ENCODE measurements at regions not wholly inside any gene's neighbourhood (a gene's known extent, or its start where the extent isn't known, plus 50 kb on each side); places are given as distances from the start of the nearest gene placed in this dataset.
A peak's percentile ranks its signal among the peaks of the same experiment; 100 is the strongest.

DNA sequence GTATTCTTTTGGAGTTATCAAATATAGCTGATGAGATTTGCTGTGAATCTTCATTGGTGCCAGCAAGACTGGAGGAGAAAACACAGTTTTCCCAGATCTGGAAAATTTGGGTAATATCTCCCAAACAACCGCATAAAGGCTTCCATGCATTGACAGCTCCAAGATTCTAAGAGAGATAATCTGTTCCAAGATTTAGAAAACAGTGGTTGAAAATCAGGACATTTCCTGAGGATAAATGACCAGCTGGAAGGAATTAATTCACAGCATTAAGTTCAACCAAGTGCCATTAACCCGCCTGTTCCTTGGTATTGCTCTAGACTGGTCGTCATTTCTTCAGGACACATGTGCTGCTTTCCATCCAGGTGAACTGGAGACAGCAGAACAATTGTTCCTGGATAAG lies 147.9 kb upstream of the PRICKLE1 start:
- Histone ChIP-seq H2AFZ (ENCODE audit: control insufficient read depth, low read length) (no peak overlapping the region), H3K9ac (ENCODE audit: control insufficient read depth, extremely low read depth, insufficient read depth, low read length) (no peak overlapping the region), H3K9me1 (ENCODE audit: control insufficient read depth, extremely low read depth, insufficient read depth, low read length) (no peaks in the 10 kb centered on the region), H3K27ac (ENCODE audit: control insufficient read depth, insufficient read depth, low read length) (no peak overlapping the region), H3K79me2 (ENCODE audit: control insufficient read depth, insufficient read depth, low read length) (no peaks in the 10 kb centered on the region), H4K20me1 (ENCODE audit: control insufficient read depth, extremely low read depth, insufficient read depth, low read length) (no peaks in the 10 kb centered on the region), H3K27me3 (ENCODE audit: control insufficient read depth, extremely low read depth, insufficient read depth, low read length) (no peaks in the 10 kb centered on the region), H3K4me1 (ENCODE audit: control insufficient read depth, extremely low read depth, insufficient read depth, low read length) (peaks cover 10% of the 10 kb centered on the region), H3K36me3 (ENCODE audit: control insufficient read depth in 2 of 2, extremely low read depth in 1 of 2, insufficient read depth in 2 of 2, low read length in 2 of 2) (no peaks in the 10 kb centered on the region), H3K9me3 (ENCODE audit: control insufficient read depth, low read depth, low read length) (no peaks in the 10 kb centered on the region), H3K4me2 (ENCODE audit: control insufficient read depth, extremely low read depth, insufficient read depth, low read depth, low read length) (no peak overlapping the region), H3K4me3 (ENCODE audit: control insufficient read depth in 2 of 3, extremely low read depth in 1 of 3, insufficient read depth in 2 of 3, low read depth in 1 of 3, low read length in 3 of 3) (no peak overlapping the region)
- TF ChIP-seq CTCF (optimal IDR thresholded peaks at IDR 0.05 in 1 of 3, IDR thresholded peaks at IDR 0.05 in 1 of 3, conservative IDR thresholded peaks at IDR 0.05 in 1 of 3; ENCODE audit: extremely low read depth in 1 of 3, insufficient read depth in 2 of 3, low read length in 3 of 3), result no peak
- TF ChIP-seq EZH2 (IDR thresholded peaks at IDR 0.05; ENCODE audit: low read length), result no peak
- DNase-seq (ENCODE audit: low read depth, low spot score) (no peak), FAIRE-seq (no peak)
- dilution Hi-C loops (cut with MboI; ENCODE audit: extremely low pct_ligation_motif_present, low sequenced_read_pairs), result no loop called here

DNA sequence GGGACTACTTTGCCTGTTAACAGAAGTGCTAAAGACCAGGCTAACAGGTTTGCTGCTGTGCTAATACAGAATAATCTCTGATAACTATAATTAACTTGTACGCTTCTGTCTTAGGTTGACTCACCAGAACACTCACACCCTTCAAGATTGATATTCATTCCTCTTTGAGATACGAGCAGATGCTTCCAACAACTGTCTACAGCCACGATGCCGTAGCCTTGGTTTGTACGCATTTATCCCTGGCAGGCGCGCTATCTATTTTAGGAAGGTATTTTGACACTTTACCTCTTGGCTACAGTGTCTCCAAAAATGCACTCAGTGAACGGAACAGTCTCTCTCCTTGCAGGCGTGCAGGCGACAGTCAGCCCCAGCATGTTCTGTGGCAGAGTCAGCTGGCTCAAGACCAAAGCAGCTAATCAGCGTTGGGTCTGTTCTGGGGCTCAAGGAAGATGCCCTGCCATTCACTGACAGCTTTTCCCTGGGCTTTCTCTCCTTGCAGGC lies 146.4 kb upstream of the PRICKLE1 start:
- Histone ChIP-seq H3K9me3 (ENCODE audit: control insufficient read depth, low read depth, low read length) (no peaks in the 10 kb centered on the region), H2AFZ (ENCODE audit: control insufficient read depth, low read length) (peak overlapping the region; percentile 14), H3K36me3 (ENCODE audit: control insufficient read depth in 2 of 2, extremely low read depth in 1 of 2, insufficient read depth in 2 of 2, low read length in 2 of 2) (no peaks in the 10 kb centered on the region), H3K79me2 (ENCODE audit: control insufficient read depth, insufficient read depth, low read length) (no peaks in the 10 kb centered on the region), H3K4me3 (ENCODE audit: control insufficient read depth in 2 of 3, extremely low read depth in 1 of 3, insufficient read depth in 2 of 3, low read depth in 1 of 3, low read length in 3 of 3) (peak overlapping the region in 2 of 3 experiments; percentile 15 to 18), H3K4me2 (ENCODE audit: control insufficient read depth, extremely low read depth, insufficient read depth, low read depth, low read length) (peak overlapping the region; percentile 76), H3K9me1 (ENCODE audit: control insufficient read depth, extremely low read depth, insufficient read depth, low read length) (no peaks in the 10 kb centered on the region), H3K27ac (ENCODE audit: control insufficient read depth, insufficient read depth, low read length) (no peak overlapping the region), H3K9ac (ENCODE audit: control insufficient read depth, extremely low read depth, insufficient read depth, low read length) (no peak overlapping the region), H4K20me1 (ENCODE audit: control insufficient read depth, extremely low read depth, insufficient read depth, low read length) (no peaks in the 10 kb centered on the region), H3K4me1 (ENCODE audit: control insufficient read depth, extremely low read depth, insufficient read depth, low read length) (peaks cover 10% of the 10 kb centered on the region), H3K27me3 (ENCODE audit: control insufficient read depth, extremely low read depth, insufficient read depth, low read length) (no peaks in the 10 kb centered on the region)
- dilution Hi-C loops (cut with MboI; ENCODE audit: extremely low pct_ligation_motif_present, low sequenced_read_pairs), result no loop called here
- TF ChIP-seq EZH2 (IDR thresholded peaks at IDR 0.05; ENCODE audit: low read length) (no peak), CTCF (optimal IDR thresholded peaks at IDR 0.05 in 1 of 3, IDR thresholded peaks at IDR 0.05 in 1 of 3, conservative IDR thresholded peaks at IDR 0.05 in 1 of 3; ENCODE audit: extremely low read depth in 1 of 3, insufficient read depth in 2 of 3, low read length in 3 of 3) (no peak)
- FAIRE-seq (peak; percentile 83), DNase-seq (ENCODE audit: low read depth, low spot score) (no peak)

Measured in keratinocyte (primary cell).